Esophagus muscularis mucosa (tissue), 4 donors: ENCODE measurements at regions not wholly inside any gene's neighbourhood (a gene's known extent, or its start where the extent isn't known, plus 50 kb on each side); places are given as distances from the start of the nearest gene placed in this dataset.

ENCODE experiments used
- EP300 ChIP-seq: sonication (generic); formaldehyde crosslinking; IDR thresholded peaks from one replicate; pipeline ENCODE4 v1.6.1; 2017; ENCODE audit warnings: antibody characterized with exemption
- POLR2A ChIP-seq: fragments of 450-650 bp; IDR thresholded peaks from one replicate; pipeline ENCODE4 v1.6.1; 2017; ENCODE audit warnings: antibody characterized with exemption, moderate library complexity, mild to moderate bottlenecking, low read depth
- POLR2AphosphoS5 ChIP-seq, 2 donors: sonication (generic); formaldehyde crosslinking; IDR thresholded peaks; one replicate each; pipeline ENCODE4 v1.6.1; 2017; ENCODE audit warnings: antibody characterized with exemption in 2 of 2
- TF ChIP-seq, protein P1 (sequence below), 3 experiments: fragments of 200-600 bp in 2 of 3; fragments of 450-650 bp in 1 of 3; sonication (generic) in 2 of 3; IDR thresholded peaks; one replicate each; pipeline ENCODE4 v1.5.1; 2017 to 2019; ENCODE audit warnings: antibody characterized with exemption in 3 of 3, mild to moderate bottlenecking in 2 of 3, moderate library complexity in 1 of 3

DNA sequence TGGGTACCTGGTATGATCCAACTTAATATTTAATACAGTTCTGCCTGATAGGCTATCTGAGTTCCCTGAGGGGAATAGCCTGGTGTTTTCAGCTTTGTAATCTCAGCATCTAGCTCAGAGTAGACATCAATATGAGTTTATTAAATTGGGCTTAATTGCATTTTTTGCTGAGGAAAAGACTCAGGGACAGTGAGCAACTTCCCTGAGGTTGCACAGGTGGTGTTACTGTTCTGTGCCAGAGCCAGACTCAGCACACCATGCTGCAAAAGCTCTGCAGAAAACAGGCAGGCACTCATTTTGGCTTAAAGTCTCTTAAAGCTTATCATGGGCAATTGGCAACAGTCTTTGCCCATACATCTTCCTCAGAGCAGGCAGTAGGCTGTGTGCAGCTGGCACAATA is 90.5 kb upstream of the JUN start:
- TF ChIP-seq POLR2A (no peak), POLR2AphosphoS5 (IDR thresholded peaks at IDR 0.05) (no peak), EP300 (no peak)
- TF ChIP-seq, protein P1, sequence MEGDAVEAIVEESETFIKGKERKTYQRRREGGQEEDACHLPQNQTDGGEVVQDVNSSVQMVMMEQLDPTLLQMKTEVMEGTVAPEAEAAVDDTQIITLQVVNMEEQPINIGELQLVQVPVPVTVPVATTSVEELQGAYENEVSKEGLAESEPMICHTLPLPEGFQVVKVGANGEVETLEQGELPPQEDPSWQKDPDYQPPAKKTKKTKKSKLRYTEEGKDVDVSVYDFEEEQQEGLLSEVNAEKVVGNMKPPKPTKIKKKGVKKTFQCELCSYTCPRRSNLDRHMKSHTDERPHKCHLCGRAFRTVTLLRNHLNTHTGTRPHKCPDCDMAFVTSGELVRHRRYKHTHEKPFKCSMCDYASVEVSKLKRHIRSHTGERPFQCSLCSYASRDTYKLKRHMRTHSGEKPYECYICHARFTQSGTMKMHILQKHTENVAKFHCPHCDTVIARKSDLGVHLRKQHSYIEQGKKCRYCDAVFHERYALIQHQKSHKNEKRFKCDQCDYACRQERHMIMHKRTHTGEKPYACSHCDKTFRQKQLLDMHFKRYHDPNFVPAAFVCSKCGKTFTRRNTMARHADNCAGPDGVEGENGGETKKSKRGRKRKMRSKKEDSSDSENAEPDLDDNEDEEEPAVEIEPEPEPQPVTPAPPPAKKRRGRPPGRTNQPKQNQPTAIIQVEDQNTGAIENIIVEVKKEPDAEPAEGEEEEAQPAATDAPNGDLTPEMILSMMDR (IDR thresholded peaks at IDR 0.05) = no peak
